IPS-18c (cell line): ENCODE measurements at regions not wholly inside any gene's neighbourhood (a gene's known extent, or its start where the extent isn't known, plus 50 kb on each side); places are given as distances from the start of the nearest gene placed in this dataset.
"Not testable (repeated sequence)": the region's sequence is repeated elsewhere in the genome, so short reads cannot be mapped to it uniquely, and the experiment has no call there.

Experiments used
- H3K4me3 ChIP-seq: 2 replicates; pipeline ENCODE4 v1.7.0; 2013; ENCODE audit warnings: low read depth, mild to moderate bottlenecking, low read length, moderate library complexity; ENCODE audit not compliant: insufficient read depth
- H3K9me3 ChIP-seq: one replicate; pipeline ENCODE4 v1.6.1; 2013; ENCODE audit warnings: mild to moderate bottlenecking, low read length, moderate library complexity; ENCODE audit not compliant: control insufficient read depth, insufficient read depth

- no peak overlapping the region for H3K4me3 ChIP-seq
- no peaks in the 10 kb centered on the region for H3K9me3 ChIP-seq
Measured at GRCh38 chr6:44041461-44042260, 85.6 kb downstream of the MRPL14 start.

GRCh38 chr6:44040786-44041185, 86.5 kb downstream of the MRPL14 start:
- no peaks in the 10 kb centered on the region for H3K9me3 ChIP-seq

GRCh38 chr6:44039839-44040350, 87.4 kb downstream of the MRPL14 start:
- Histone ChIP-seq H3K4me3 (no peak overlapping the region), H3K9me3 (no peaks in the 10 kb centered on the region)

More at GRCh38 chr6:44040786-44041185, 86.5 kb downstream of the MRPL14 start:
- no peak overlapping the region for H3K4me3 ChIP-seq

GRCh38 chr6:44039191-44039719, 88.0 kb downstream of the MRPL14 start:
- Histone ChIP-seq H3K9me3 (no peaks in the 10 kb centered on the region), H3K4me3 (no peak overlapping the region)

GRCh38 chr6:44038543-44039065, 88.6 kb downstream of the MRPL14 start:
- Histone ChIP-seq H3K9me3 (no peaks in the 10 kb centered on the region), H3K4me3 (no peak overlapping the region)

- H3K4me3 ChIP-seq = no peak overlapping the region
- H3K9me3 ChIP-seq = no peaks in the 10 kb centered on the region
Measured at GRCh38 chr6:44037847-44038542, 89.3 kb downstream of the MRPL14 start.

GRCh38 chr6:44037276-44037675, 90.0 kb downstream of the MRPL14 start:
- H3K9me3 ChIP-seq, H3K4me3 ChIP-seq: not testable (repeated sequence)

GRCh38 chr6:44036699-44037101, 90.6 kb downstream of the MRPL14 start:
- Histone ChIP-seq H3K4me3 (no peak overlapping the region), H3K9me3 (no peaks in the 10 kb centered on the region)

- H3K9me3 ChIP-seq = no peaks in the 10 kb centered on the region
- no peak overlapping the region for H3K4me3 ChIP-seq
Measured at GRCh38 chr6:44036196-44036595, 91.1 kb downstream of the MRPL14 start.

- no peak overlapping the region for H3K4me3 ChIP-seq
- H3K9me3 ChIP-seq = no peaks in the 10 kb centered on the region
Measured at GRCh38 chr6:44035621-44036020, 91.6 kb downstream of the MRPL14 start.

- no peak overlapping the region for H3K4me3 ChIP-seq
- no peaks in the 10 kb centered on the region for H3K9me3 ChIP-seq
Measured at GRCh38 chr6:44034931-44035345, 92.3 kb downstream of the MRPL14 start.

- H3K4me3 ChIP-seq = no peak overlapping the region
- H3K9me3 ChIP-seq = no peaks in the 10 kb centered on the region
Measured at GRCh38 chr6:44034391-44034861, 92.8 kb downstream of the MRPL14 start.

- H3K4me3 ChIP-seq = no peak overlapping the region
- H3K9me3 ChIP-seq = no peaks in the 10 kb centered on the region
Measured at GRCh38 chr6:44030812-44031454, 96.3 kb downstream of the MRPL14 start.

GRCh38 chr6:44029444-44030185, 97.6 kb downstream of the MRPL14 start:
- Histone ChIP-seq H3K4me3 (no peak overlapping the region), H3K9me3 (no peaks in the 10 kb centered on the region)

- Histone ChIP-seq H3K9me3 (no peaks in the 10 kb centered on the region), H3K4me3 (no peak overlapping the region)
Measured at GRCh38 chr6:44028789-44029310, 98.4 kb downstream of the MRPL14 start.

GRCh38 chr6:44025226-44025625, 102.0 kb downstream of the MRPL14 start:
- Histone ChIP-seq H3K4me3 (no peak overlapping the region), H3K9me3 (no peaks in the 10 kb centered on the region)
